Endothelial cell of umbilical vein (primary cell): ENCODE measurements at regions not wholly inside any gene's neighbourhood (a gene's known extent, or its start where the extent isn't known, plus 50 kb on each side); places are given as distances from the start of the nearest gene placed in this dataset.
A peak's percentile ranks its signal among the peaks of the same experiment; 100 is the strongest.
"Not testable (repeated sequence)": the region's sequence is repeated elsewhere in the genome, so short reads cannot be mapped to it uniquely, and the experiment has no call there.

Source experiments
- BruUV-seq: library from RNA; stranded (reverse); fragments of 400-500 nt; replicated peaks from 2 replicates; lab custom pipeline; 2021; lab: Mats Ljungman, UMichigan
- CTCF ChIA-PET: fragments of 300-600, 350-600 bp; sonication (Branson Sonifier 250); formaldehyde crosslinking; loops from one replicate; lab custom pipeline; 2021; ENCODE audit warnings: antibody characterized with exemption, inconsistent platforms; lab: Charles Lee
- POLR2A ChIA-PET: fragments of 300-600, 350-600 bp; sonication (Branson Sonifier 250); formaldehyde crosslinking; loops from one replicate; lab custom pipeline; 2021; ENCODE audit warnings: antibody characterized with exemption, inconsistent platforms; lab: Charles Lee
- DNase-seq: peaks from one replicate; pipeline ENCODE4 v3.0.0-alpha.2; 2011; ENCODE audit warnings: low read depth, low spot score
- FAIRE-seq: peaks from 2 replicates; lab custom pipeline; 2011; peaks lifted over from hg19 to GRCh38; lab: Jason Lieb, UNC
- H2AFZ ChIP-seq: 2 replicates; pipeline ENCODE4 v1.6.0; 2012; ENCODE audit warnings: low read depth, low read length, control low read depth, inconsistent platforms
- H3K27ac ChIP-seq: 2 replicates; pipeline ENCODE4 v1.5.1; 2011; ENCODE audit warnings: low read depth, mild to moderate bottlenecking, control low read depth, low read length, moderate library complexity; ENCODE audit not compliant: insufficient read depth
- H3K27me3 ChIP-seq, 2 experiments: 2 replicates each; pipeline versions ENCODE4 v1.6.0 to v1.6.1; 2011; ENCODE audit warnings: low read length in 2 of 2, mixed read lengths in 1 of 2; ENCODE audit not compliant: control insufficient read depth in 2 of 2, insufficient read depth in 2 of 2
- H3K36me3 ChIP-seq, 2 experiments: 2 replicates in 1 of 2; 3 replicates in 1 of 2; pipeline ENCODE4 v1.5.1; 2011; ENCODE audit warnings: low read length in 2 of 2, mild to moderate bottlenecking in 1 of 2, moderate library complexity in 1 of 2; ENCODE audit not compliant: control insufficient read depth in 2 of 2, insufficient read depth in 2 of 2; ENCODE audit errors: extremely low read depth in 1 of 2
- H3K4me1 ChIP-seq: 3 replicates; pipeline ENCODE4 v1.5.1; 2011; ENCODE audit warnings: mild to moderate bottlenecking, low read length; ENCODE audit not compliant: control insufficient read depth, insufficient read depth; ENCODE audit errors: extremely low read depth
- H3K4me2 ChIP-seq: 2 replicates; pipeline ENCODE4 v1.6.1; 2011; ENCODE audit warnings: low read length, control low read depth, mixed read lengths; ENCODE audit not compliant: insufficient read depth
- H3K4me3 ChIP-seq, 3 experiments: fragments of 200-600 bp in 1 of 3; sonication (generic), shearing (Covaris generic) in 1 of 3; replicated peaks in 1 of 3; 2 replicates each; pipeline ENCODE4 v1.5.1; 2011 to 2016; ENCODE audit warnings: control low read depth in 3 of 3, low read length in 3 of 3, mild to moderate bottlenecking in 2 of 3, inconsistent platforms in 1 of 3, low read depth in 1 of 3, moderate library complexity in 1 of 3; ENCODE audit not compliant: insufficient read depth in 1 of 3
- H3K79me2 ChIP-seq: 2 replicates; pipeline ENCODE4 v1.6.0; 2012; ENCODE audit warnings: low read length, inconsistent platforms; ENCODE audit not compliant: control insufficient read depth, insufficient read depth
- H3K9ac ChIP-seq: replicated peaks from 2 replicates; pipeline ENCODE3; 2011; ENCODE audit warnings: low read length, control low read depth; ENCODE audit not compliant: insufficient read depth; ENCODE audit errors: extremely low read depth
- H3K9me1 ChIP-seq: replicated peaks from 3 replicates; pipeline ENCODE4 v1.6.0; 2011; ENCODE audit warnings: mild to moderate bottlenecking, low read length; ENCODE audit not compliant: control insufficient read depth, insufficient read depth; ENCODE audit errors: extremely low read depth
- H3K9me3 ChIP-seq: replicated peaks from 2 replicates; pipeline ENCODE4 v1.5.1; 2012; ENCODE audit warnings: low read length, inconsistent platforms; ENCODE audit not compliant: control insufficient read depth, insufficient read depth
- H4K20me1 ChIP-seq: replicated peaks from 2 replicates; pipeline ENCODE3; 2011; ENCODE audit warnings: mild to moderate bottlenecking, low read length; ENCODE audit not compliant: control insufficient read depth, insufficient read depth; ENCODE audit errors: extremely low read depth
- CTCF ChIP-seq, 2 donors: IDR thresholded peaks; 1 replicate in 1 of 2; 2 replicates in 1 of 2; pipeline ENCODE4 v1.5.1; 2011; ENCODE audit warnings: low read length in 2 of 2, mild to moderate bottlenecking in 2 of 2, moderate library complexity in 2 of 2, control low read depth in 1 of 2, inconsistent platforms in 1 of 2, low read depth in 1 of 2; ENCODE audit not compliant: insufficient read depth in 1 of 2; ENCODE audit errors: extremely low read depth in 1 of 2
- MYC ChIP-seq: IDR thresholded peaks from one replicate; pipeline ENCODE4 v1.6.1; 2011; ENCODE audit warnings: mild to moderate bottlenecking, low read depth, low read length
- POLR2A ChIP-seq: IDR thresholded peaks from 2 replicates; pipeline ENCODE4 v1.6.1; 2012; ENCODE audit warnings: low read depth, mild to moderate bottlenecking, control low read depth, low read length
- dilution Hi-C: fragments of 300-500 bp; cut with MboI; formaldehyde crosslinking; loops from one replicate; pipeline ENCODE4 v1.15.0; 2019; ENCODE audit warnings: low sequenced_read_pairs; ENCODE audit not compliant: extremely low pct_ligation_motif_present
- intact Hi-C: fragments of 100-400 bp; cut with micrococcal nuclease; formaldehyde crosslinking; loops from one replicate; pipeline ENCODE4 v1.10.0; 2022

- H3K9me1 ChIP-seq, result no peaks in the 10 kb centered on the region
- FAIRE-seq, result no peak
- ChIA-PET POLR2A (no interaction called here), CTCF (interaction anchor here (0.6 to 2.1 kb wide), 6 partner anchors 8 to 474 kb away, joined by 3 to 6 read pairs (median 5); no protein-coding TSS in a partner anchor)
- DNase-seq, result peak; percentile 13
- no peak overlapping the region for H3K9ac ChIP-seq
- no peaks in the 10 kb centered on the region for H3K79me2 ChIP-seq
- H3K27ac ChIP-seq, result no peak overlapping the region
- no peaks in the 10 kb centered on the region for H3K36me3 ChIP-seq
- no peak overlapping the region for H2AFZ ChIP-seq
- H3K4me2 ChIP-seq, result no peak overlapping the region
- H3K27me3 ChIP-seq, result no peaks in the 10 kb centered on the region
- intact Hi-C loops (loop anchor here (5.0 kb wide), 1 partner anchor 476 kb away; no protein-coding TSS in a partner anchor), dilution Hi-C loops (no loop called here)
- H4K20me1 ChIP-seq, result no peaks in the 10 kb centered on the region
- no peaks in the 10 kb centered on the region for H3K4me1 ChIP-seq
- TF ChIP-seq POLR2A (no peak), CTCF (IDR thresholded peaks at IDR 0.05; ENCODE audit: extremely low read depth in 1 of 2, insufficient read depth in 1 of 2, low read depth in 1 of 2, low read length in 2 of 2) (peak; percentile 5 to 27), MYC (no peak)
- no peak overlapping the region for H3K4me3 ChIP-seq
- no TSS peak for BruUV-seq
- no peaks in the 10 kb centered on the region for H3K9me3 ChIP-seq
Measured at GRCh38 chr12:40446385-40446784, 221.6 kb downstream of the LRRK2 start.

GRCh38 chr12:40448523-40448922, 223.7 kb downstream of the LRRK2 start:
- dilution Hi-C loops, result not testable (repeated sequence)

More at GRCh38 chr12:40448523-40448922, 223.7 kb downstream of the LRRK2 start:
- H2AFZ ChIP-seq, H3K36me3 ChIP-seq, H3K27ac ChIP-seq, H4K20me1 ChIP-seq, DNase-seq, POLR2A ChIA-PET, H3K4me3 ChIP-seq, H3K79me2 ChIP-seq, H3K9me3 ChIP-seq, H3K27me3 ChIP-seq, H3K4me2 ChIP-seq, H3K9ac ChIP-seq, BruUV-seq, H3K9me1 ChIP-seq, H3K4me1 ChIP-seq, CTCF ChIA-PET, FAIRE-seq: not testable (repeated sequence)
- intact Hi-C loops, result loop anchor here (5.0 kb wide), 1 partner anchor 474 kb away; no protein-coding TSS in a partner anchor
